ENCODE measurements at regions not wholly inside any gene's neighbourhood (a gene's known extent, or its start where the extent isn't known, plus 50 kb on each side); places are given as distances from the start of the nearest gene placed in this dataset.

DNA sequence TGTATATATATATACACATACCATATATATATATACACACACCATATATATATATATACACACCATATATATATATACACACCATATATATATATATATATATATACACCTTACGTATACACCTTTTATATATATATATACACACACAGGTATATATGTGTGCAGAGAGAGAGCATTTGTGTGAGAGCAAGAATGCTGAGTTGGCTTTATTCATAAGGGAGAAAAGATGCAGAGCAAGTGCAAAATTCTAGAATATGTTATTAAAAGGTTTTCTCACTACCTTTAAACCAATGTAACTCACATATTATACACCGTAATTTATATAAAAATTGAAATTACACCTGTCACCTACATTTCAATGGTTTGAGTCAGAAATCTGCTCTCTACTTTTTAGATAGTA lies 107.2 kb upstream of the ALCAM start:
- H3K27ac ChIP-seq = no peak overlapping the region
- no peak for TF ChIP-seq ZFX (IDR thresholded peaks at IDR 0.05; ENCODE audit: borderline replicate concordance)
- TF ChIP-seq, protein P1, sequence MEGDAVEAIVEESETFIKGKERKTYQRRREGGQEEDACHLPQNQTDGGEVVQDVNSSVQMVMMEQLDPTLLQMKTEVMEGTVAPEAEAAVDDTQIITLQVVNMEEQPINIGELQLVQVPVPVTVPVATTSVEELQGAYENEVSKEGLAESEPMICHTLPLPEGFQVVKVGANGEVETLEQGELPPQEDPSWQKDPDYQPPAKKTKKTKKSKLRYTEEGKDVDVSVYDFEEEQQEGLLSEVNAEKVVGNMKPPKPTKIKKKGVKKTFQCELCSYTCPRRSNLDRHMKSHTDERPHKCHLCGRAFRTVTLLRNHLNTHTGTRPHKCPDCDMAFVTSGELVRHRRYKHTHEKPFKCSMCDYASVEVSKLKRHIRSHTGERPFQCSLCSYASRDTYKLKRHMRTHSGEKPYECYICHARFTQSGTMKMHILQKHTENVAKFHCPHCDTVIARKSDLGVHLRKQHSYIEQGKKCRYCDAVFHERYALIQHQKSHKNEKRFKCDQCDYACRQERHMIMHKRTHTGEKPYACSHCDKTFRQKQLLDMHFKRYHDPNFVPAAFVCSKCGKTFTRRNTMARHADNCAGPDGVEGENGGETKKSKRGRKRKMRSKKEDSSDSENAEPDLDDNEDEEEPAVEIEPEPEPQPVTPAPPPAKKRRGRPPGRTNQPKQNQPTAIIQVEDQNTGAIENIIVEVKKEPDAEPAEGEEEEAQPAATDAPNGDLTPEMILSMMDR (IDR thresholded peaks at IDR 0.05) = no peak

DNA sequence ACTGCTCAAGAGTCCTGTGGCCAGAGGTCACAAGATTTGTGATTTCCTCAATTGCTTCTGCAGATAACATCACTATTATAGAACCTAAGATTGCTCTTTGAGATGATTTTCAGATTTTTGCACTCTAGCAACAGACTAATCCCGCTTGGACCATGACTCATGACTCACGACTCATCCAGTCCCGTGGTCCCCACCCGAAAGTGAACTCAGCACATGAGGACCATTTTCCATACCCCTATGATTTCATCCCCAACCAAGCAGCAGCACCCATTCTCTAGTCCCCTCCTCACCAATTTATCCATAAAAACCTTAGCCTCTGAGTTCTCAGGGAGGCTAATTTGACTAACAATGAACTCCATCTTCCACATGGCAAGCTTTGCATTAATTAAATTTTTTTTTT lies 106.3 kb upstream of the ALCAM start:
- TF ChIP-seq, protein P1 (IDR thresholded peaks at IDR 0.05) = no peak
- TF ChIP-seq ZFX (IDR thresholded peaks at IDR 0.05; ENCODE audit: borderline replicate concordance) = no peak
- H3K27ac ChIP-seq = no peak overlapping the region

DNA sequence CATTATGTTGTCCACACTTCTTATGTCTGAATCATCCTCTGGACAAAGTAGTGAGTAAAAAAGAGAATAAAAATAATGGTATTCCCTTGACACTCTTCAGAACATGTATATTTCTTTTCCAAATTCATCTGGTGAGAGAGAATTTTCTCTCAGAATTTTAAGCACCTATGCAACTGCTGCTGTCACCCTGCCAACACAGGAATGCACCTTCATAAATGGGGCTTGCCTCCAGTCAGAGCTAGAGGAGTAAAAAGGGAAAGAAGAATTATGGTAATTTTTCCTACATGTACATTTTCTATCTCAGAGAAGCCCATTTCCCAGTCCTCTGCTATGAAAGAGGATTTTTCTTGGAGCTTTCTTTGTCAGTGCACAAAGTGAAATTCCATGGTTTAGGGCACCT lies 92.2 kb upstream of the ALCAM start:
- TF ChIP-seq, protein P1 (IDR thresholded peaks at IDR 0.05) = no peak
- no peak for TF ChIP-seq ZFX (IDR thresholded peaks at IDR 0.05; ENCODE audit: borderline replicate concordance)
- no peak overlapping the region for H3K27ac ChIP-seq

DNA sequence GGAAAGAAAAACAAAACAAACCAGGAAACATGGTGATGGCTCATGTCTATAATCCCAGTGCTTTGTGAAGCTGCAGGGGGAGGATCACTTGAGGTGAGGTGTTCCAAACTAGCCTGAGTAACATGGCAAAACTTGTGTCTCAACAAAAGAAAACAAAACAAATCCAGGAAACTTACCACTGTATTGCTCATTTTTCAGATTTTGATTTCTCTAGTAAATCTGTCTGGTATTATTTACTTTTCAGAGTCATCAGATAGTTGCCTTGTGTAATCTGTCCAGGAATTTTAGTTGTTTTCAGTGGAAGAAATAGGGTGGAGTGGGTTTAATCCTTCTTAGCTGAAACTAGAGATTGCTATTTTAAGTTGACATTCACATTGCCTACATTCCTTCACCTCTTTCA lies 91.8 kb upstream of the ALCAM start:
- no peak overlapping the region for H3K27ac ChIP-seq
- TF ChIP-seq ZFX (IDR thresholded peaks at IDR 0.05; ENCODE audit: borderline replicate concordance) = no peak
- TF ChIP-seq, protein P1 (IDR thresholded peaks at IDR 0.05) = no peak

DNA sequence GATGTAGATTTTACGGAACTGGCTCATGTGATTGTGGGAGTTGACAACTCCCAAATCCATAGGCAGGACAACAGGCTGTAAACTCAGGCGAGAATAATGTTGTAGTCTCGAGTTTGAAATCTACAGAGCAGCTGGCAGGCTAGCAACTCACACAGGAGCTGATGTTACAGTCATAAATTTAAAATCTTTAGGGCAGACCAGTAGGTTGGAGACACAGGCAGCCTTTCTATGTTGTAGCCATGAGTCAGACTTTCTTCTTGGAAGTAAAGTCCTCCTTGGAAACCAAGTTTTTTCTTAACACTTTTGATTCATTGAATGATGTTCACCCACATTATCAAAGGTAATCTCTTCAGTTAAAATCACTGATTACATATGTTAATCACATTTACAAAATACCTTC lies 89.1 kb upstream of the ALCAM start:
- no peak overlapping the region for H3K27ac ChIP-seq

DNA sequence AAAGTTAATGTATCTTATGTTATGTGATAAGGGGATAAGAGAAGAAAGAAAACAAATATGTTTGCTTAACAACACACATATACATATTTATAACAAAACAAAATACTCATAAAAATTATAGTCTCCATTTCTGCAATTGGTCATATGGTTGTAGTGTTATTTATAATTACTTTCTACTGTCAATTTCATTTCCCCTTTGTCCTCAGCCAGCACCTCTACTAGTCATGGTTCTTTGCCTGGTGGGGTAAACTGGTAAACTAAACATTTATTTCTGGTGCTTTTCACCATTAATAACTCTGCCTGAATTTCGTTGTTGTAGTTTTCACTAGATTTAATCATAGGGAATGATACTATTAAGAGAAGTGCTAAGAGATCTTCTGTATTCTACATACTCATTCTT lies 88.0 kb upstream of the ALCAM start:
- no peak overlapping the region for H3K27ac ChIP-seq
- no peak for TF ChIP-seq ZFX (IDR thresholded peaks at IDR 0.05; ENCODE audit: borderline replicate concordance)

More for the DNA sequence above, 89.1 kb upstream of the ALCAM start:
- no peak for TF ChIP-seq ZFX (IDR thresholded peaks at IDR 0.05; ENCODE audit: borderline replicate concordance)

DNA sequence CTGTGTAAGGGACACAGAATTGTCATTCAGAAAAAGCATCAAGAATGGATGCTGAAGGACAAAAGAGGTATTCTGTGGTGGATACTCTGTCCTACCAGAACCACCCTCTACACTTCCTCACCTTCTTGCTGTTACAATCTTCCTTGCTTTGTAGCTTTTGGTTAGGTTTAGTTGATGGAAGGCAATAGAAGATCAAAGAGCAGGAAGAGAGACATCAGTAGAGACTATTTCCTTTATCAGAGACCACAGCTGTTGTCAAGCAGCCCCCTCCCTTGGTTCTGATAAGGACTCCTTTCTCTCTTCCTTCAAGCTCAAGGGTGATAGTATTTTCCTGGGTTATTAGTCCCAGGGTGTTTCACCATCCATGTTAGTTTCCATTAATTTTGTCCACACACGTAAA lies 84.7 kb upstream of the ALCAM start:
- TF ChIP-seq, protein P1 (IDR thresholded peaks at IDR 0.05) = no peak
- no peak for TF ChIP-seq ZFX (IDR thresholded peaks at IDR 0.05; ENCODE audit: borderline replicate concordance)
- no peak overlapping the region for H3K27ac ChIP-seq

DNA sequence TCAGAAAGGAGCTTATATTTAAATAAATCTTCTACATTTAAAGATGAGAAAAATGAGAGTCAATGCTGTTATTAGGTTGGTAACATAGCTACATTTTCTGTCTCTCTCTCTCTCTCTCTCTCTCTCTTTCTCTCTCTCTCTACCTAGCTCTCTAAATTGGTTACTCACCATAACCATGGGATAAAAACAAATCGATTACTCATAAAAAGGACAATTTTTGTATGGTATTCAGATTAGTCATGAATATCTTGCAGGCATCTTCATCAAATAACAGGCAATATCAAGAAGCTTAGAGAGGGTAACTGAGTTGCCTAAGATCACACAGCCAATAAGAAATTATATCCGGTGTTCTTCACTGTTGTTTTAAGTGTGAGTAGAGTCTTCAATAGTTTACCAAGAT lies 81.8 kb upstream of the ALCAM start:
- no peak for TF ChIP-seq ZFX (IDR thresholded peaks at IDR 0.05; ENCODE audit: borderline replicate concordance)
- TF ChIP-seq, protein P1 (IDR thresholded peaks at IDR 0.05) = no peak
- H3K27ac ChIP-seq = no peak overlapping the region

Data from 22Rv1 (cell line).